LNCaP clone FGC (cell line): ENCODE measurements at regions not wholly inside any gene's neighbourhood (a gene's known extent, or its start where the extent isn't known, plus 50 kb on each side); places are given as distances from the start of the nearest gene placed in this dataset.

Experiments used
- DNase-seq: peaks from one replicate; pipeline ENCODE4 v3.0.0-alpha.2; 2011; ENCODE audit warnings: low read depth
- H3K4me3 ChIP-seq: 2 replicates; pipeline ENCODE4 v1.5.1; 2011; ENCODE audit warnings: mild to moderate bottlenecking, low read depth, low read length, control low read depth
- TF ChIP-seq, protein P1 (sequence below): IDR thresholded peaks from 2 replicates; pipeline ENCODE4 v1.5.1; 2012; ENCODE audit warnings: mild to moderate bottlenecking; ENCODE audit not compliant: control insufficient read depth, insufficient read depth; ENCODE audit errors: extremely low read depth

- no peak for DNase-seq
- no peak overlapping the region for H3K4me3 ChIP-seq
- TF ChIP-seq, protein P1, sequence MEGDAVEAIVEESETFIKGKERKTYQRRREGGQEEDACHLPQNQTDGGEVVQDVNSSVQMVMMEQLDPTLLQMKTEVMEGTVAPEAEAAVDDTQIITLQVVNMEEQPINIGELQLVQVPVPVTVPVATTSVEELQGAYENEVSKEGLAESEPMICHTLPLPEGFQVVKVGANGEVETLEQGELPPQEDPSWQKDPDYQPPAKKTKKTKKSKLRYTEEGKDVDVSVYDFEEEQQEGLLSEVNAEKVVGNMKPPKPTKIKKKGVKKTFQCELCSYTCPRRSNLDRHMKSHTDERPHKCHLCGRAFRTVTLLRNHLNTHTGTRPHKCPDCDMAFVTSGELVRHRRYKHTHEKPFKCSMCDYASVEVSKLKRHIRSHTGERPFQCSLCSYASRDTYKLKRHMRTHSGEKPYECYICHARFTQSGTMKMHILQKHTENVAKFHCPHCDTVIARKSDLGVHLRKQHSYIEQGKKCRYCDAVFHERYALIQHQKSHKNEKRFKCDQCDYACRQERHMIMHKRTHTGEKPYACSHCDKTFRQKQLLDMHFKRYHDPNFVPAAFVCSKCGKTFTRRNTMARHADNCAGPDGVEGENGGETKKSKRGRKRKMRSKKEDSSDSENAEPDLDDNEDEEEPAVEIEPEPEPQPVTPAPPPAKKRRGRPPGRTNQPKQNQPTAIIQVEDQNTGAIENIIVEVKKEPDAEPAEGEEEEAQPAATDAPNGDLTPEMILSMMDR, result no peak
Observed at GRCh38 chr10:121248266-121248665, 350.0 kb downstream of the FGFR2 start.

GRCh38 chr10:121250995-121251764 lies 347.1 kb downstream of the FGFR2 start:
- no peak overlapping the region for H3K4me3 ChIP-seq
- no peak for DNase-seq
- TF ChIP-seq, protein P1, result no peak

DNA sequence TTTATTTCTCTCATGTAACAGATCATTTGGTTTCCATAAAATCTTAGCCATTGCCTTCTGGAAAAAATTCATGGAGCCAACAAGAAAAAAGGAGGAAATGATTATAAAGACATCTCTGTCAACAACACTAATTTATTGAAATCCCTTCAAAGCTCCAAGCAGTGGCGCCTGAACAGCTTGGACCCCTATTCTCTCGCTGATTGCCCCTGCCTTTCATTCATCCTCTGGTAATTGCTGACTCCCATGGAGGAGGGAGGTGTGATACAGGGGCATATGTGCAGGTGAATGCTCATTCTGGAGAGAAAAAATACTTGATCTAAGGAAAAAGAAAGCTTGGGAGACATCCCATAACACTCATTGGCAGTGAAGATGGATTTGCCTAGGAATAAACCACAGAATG lies 345.5 kb downstream of the FGFR2 start:
- DNase-seq, result no peak
- H3K4me3 ChIP-seq, result no peak overlapping the region
- TF ChIP-seq, protein P1, result no peak

GRCh38 chr10:121260377-121260776 lies 337.9 kb downstream of the FGFR2 start:
- TF ChIP-seq, protein P1, result no peak
- H3K4me3 ChIP-seq, result no peak overlapping the region
- no peak for DNase-seq

DNA sequence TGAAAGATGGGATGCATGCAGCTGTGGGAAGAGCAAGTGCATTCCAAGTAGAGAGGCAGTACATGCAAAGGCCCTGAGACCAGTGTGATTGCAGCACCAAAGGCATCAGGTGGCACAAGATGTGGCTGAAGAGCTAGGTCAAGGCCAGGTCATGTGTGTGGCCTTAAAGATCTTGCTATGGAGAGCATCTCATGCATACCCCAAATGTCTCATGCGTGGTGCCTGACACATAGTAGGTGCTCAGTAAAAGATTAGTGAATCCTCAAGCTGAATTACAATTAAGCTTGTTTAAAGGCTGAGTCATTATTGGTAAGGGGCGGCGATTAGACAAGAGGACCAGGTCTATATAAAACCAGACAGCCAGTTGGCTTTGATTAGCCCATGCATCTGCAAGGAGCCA lies 336.6 kb downstream of the FGFR2 start:
- H3K4me3 ChIP-seq, result no peak overlapping the region
- TF ChIP-seq, protein P1, result no peak
- no peak for DNase-seq

- no peak for DNase-seq
- no peak overlapping the region for H3K4me3 ChIP-seq
- TF ChIP-seq, protein P1, result no peak
Observed at GRCh38 chr10:121262774-121263430, 335.3 kb downstream of the FGFR2 start.
